ENCODE measurements at regions not wholly inside any gene's neighbourhood (a gene's known extent, or its start where the extent isn't known, plus 50 kb on each side); places are given as distances from the start of the nearest gene placed in this dataset.
"Not testable (repeated sequence)": the region's sequence is repeated elsewhere in the genome, so short reads cannot be mapped to it uniquely, and the experiment has no call there.

GRCh38 chr5:71343994-71344393, 111.5 kb upstream of the BDP1 start:
- H3K27ac Mint-ChIP-seq; H3K4me1 Mint-ChIP-seq; H3K36me3 ChIP-seq; H4K20me1 ChIP-seq (ENCODE audit: low read depth); DNase-seq (ENCODE audit: low spot score); H3K9me3 Mint-ChIP-seq; H3K27me3 Mint-ChIP-seq (ENCODE audit: insufficient read depth, low read depth); H3K4me3 Mint-ChIP-seq; H3K4me1 ChIP-seq; H2AFZ ChIP-seq (replicated peaks); H3K27ac ChIP-seq; H3K27me3 ChIP-seq; H3F3A ChIP-seq (ENCODE audit: low read depth); H3K4me3 ChIP-seq; H3K36me3 Mint-ChIP-seq; H3K9me3 ChIP-seq (ENCODE audit: low read depth); H3K4me2 ChIP-seq; H3K79me2 ChIP-seq (ENCODE audit: low read depth); H3K9ac ChIP-seq: not testable (repeated sequence)

DNA sequence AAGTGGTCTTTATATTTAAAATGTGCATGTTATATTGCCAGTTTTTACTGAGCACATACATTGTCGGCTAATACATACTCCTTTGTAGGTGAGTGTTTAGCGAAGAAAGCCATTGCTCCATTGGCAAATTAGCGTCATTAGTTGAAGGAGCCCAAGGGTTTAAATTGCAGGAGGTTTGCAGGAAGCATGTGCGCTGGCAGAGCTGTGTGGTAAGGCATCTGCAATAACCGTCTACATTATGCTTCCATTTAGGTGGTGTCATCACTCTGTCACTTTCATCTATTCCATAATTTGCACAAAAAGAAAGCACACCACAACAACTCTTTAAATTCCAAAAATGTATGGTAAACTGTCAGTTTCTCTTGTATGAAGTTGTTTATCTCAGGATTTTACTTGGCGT, 82.8 kb upstream of the BDP1 start:
- not testable (repeated sequence) for H3K27me3 Mint-ChIP-seq (ENCODE audit: insufficient read depth, low read depth); H3K4me2 ChIP-seq; H3K4me3 Mint-ChIP-seq; DNase-seq (ENCODE audit: low spot score); H3K9me3 Mint-ChIP-seq; H3K9ac ChIP-seq; H3F3A ChIP-seq (ENCODE audit: low read depth); H3K27ac ChIP-seq; H4K20me1 ChIP-seq (ENCODE audit: low read depth); H3K9me3 ChIP-seq (ENCODE audit: low read depth); H3K36me3 ChIP-seq; H3K36me3 Mint-ChIP-seq; H2AFZ ChIP-seq (replicated peaks); H3K27ac Mint-ChIP-seq; H3K27me3 ChIP-seq; H3K79me2 ChIP-seq (ENCODE audit: low read depth); H3K4me1 ChIP-seq; H3K4me3 ChIP-seq
- peaks cover 10% of the 10 kb centered on the region for H3K4me1 Mint-ChIP-seq

DNA sequence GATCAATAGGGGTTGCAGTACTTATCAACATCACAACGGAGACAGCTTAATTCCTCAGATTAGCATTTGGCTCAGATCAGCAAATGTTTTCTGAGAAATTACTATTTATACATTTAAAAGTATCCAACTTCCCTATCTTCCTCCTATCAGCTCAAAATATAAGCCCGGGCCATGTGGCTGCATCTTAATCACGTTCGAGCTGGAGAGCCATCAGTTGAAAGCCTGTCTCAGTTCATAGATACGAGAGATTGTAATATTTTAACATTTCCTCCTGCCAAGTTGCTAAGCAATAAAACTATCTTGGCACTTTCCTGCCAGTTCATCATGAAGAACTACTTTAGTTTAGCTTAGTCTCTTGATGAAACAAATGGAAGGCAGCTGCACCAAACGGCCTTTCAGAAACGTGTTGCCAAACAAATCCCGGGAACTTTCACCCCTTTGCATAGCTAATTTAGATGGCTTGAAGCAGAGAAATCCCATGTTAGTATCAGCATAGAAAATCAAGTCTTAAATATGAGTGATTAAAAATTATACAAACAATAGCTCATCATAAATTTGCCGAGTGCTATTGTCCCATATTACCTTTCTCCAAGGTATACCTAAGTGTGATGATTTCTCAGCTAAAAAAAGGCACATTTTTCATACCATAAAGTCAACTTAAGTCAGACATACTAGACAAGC, 82.3 kb upstream of the BDP1 start:
- not testable (repeated sequence) for H3K4me2 ChIP-seq; H3K4me1 ChIP-seq; H3F3A ChIP-seq (ENCODE audit: low read depth); DNase-seq (ENCODE audit: low spot score); H3K27ac ChIP-seq; H3K9me3 Mint-ChIP-seq; H3K9me3 ChIP-seq (ENCODE audit: low read depth); H3K4me3 Mint-ChIP-seq; H3K4me1 Mint-ChIP-seq; H3K36me3 ChIP-seq; H3K4me3 ChIP-seq; H3K27me3 ChIP-seq; H3K9ac ChIP-seq; H3K27me3 Mint-ChIP-seq (ENCODE audit: insufficient read depth, low read depth); H3K27ac Mint-ChIP-seq; H2AFZ ChIP-seq (replicated peaks); H3K79me2 ChIP-seq (ENCODE audit: low read depth); H4K20me1 ChIP-seq (ENCODE audit: low read depth); H3K36me3 Mint-ChIP-seq

- not testable (repeated sequence) for H3K4me1 Mint-ChIP-seq; H3K36me3 ChIP-seq; H3K4me2 ChIP-seq; H3K36me3 Mint-ChIP-seq; H4K20me1 ChIP-seq (ENCODE audit: low read depth); H3K4me3 ChIP-seq; DNase-seq (ENCODE audit: low spot score); H3K27ac ChIP-seq; H3K27me3 Mint-ChIP-seq (ENCODE audit: insufficient read depth, low read depth); H3K9me3 ChIP-seq (ENCODE audit: low read depth); H3K79me2 ChIP-seq (ENCODE audit: low read depth); H3K27ac Mint-ChIP-seq; H3K27me3 ChIP-seq; H3K9ac ChIP-seq; H2AFZ ChIP-seq (replicated peaks); H3K4me1 ChIP-seq; H3K9me3 Mint-ChIP-seq; H3K4me3 Mint-ChIP-seq; H3F3A ChIP-seq (ENCODE audit: low read depth)
Observed at GRCh38 chr5:71384204-71384603, 71.2 kb upstream of the BDP1 start.

GRCh38 chr5:71384706-71385105, 70.7 kb upstream of the BDP1 start:
- no peak overlapping the region for H3K4me3 Mint-ChIP-seq
- H3K4me3 ChIP-seq, result no peak overlapping the region
- TF ChIP-seq EZH2 (IDR thresholded peaks at IDR 0.05) (no peak), EZH2phosphoT487 (IDR thresholded peaks at IDR 0.05) (no peak)
- TF ChIP-seq, protein P1, sequence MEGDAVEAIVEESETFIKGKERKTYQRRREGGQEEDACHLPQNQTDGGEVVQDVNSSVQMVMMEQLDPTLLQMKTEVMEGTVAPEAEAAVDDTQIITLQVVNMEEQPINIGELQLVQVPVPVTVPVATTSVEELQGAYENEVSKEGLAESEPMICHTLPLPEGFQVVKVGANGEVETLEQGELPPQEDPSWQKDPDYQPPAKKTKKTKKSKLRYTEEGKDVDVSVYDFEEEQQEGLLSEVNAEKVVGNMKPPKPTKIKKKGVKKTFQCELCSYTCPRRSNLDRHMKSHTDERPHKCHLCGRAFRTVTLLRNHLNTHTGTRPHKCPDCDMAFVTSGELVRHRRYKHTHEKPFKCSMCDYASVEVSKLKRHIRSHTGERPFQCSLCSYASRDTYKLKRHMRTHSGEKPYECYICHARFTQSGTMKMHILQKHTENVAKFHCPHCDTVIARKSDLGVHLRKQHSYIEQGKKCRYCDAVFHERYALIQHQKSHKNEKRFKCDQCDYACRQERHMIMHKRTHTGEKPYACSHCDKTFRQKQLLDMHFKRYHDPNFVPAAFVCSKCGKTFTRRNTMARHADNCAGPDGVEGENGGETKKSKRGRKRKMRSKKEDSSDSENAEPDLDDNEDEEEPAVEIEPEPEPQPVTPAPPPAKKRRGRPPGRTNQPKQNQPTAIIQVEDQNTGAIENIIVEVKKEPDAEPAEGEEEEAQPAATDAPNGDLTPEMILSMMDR (IDR thresholded peaks at IDR 0.05), result no peak
- H3K36me3 Mint-ChIP-seq, result no peaks in the 10 kb centered on the region
- H3K4me1 Mint-ChIP-seq, result no peaks in the 10 kb centered on the region
- no peaks in the 10 kb centered on the region for H3K36me3 ChIP-seq
- H3K27ac ChIP-seq, result no peak overlapping the region
- no peak overlapping the region for H2AFZ ChIP-seq (replicated peaks)
- no peak overlapping the region for H3K27ac Mint-ChIP-seq
- H3K9me3 Mint-ChIP-seq, result peaks cover 2% of the 10 kb centered on the region
- no peak overlapping the region for H3K9ac ChIP-seq
- no peak for DNase-seq (ENCODE audit: low spot score)
- H3K9me3 ChIP-seq (ENCODE audit: low read depth), result no peaks in the 10 kb centered on the region
- no peaks in the 10 kb centered on the region for H3K27me3 ChIP-seq
- no peaks in the 10 kb centered on the region for H4K20me1 ChIP-seq (ENCODE audit: low read depth)
- H3K27me3 Mint-ChIP-seq (ENCODE audit: insufficient read depth, low read depth), result no peaks in the 10 kb centered on the region
- H3K4me2 ChIP-seq, result no peak overlapping the region
- H3K79me2 ChIP-seq (ENCODE audit: low read depth), result no peaks in the 10 kb centered on the region
- H3F3A ChIP-seq (ENCODE audit: low read depth), result no peaks in the 10 kb centered on the region
- H3K4me1 ChIP-seq, result no peaks in the 10 kb centered on the region

- not testable (repeated sequence) for DNase-seq (ENCODE audit: low spot score); H3K36me3 ChIP-seq; H3F3A ChIP-seq (ENCODE audit: low read depth); H3K27ac Mint-ChIP-seq; H3K4me3 ChIP-seq; H2AFZ ChIP-seq (replicated peaks); H3K4me1 Mint-ChIP-seq; H3K9me3 Mint-ChIP-seq; H3K9me3 ChIP-seq (ENCODE audit: low read depth); H3K4me3 Mint-ChIP-seq; H3K27me3 Mint-ChIP-seq (ENCODE audit: insufficient read depth, low read depth); H3K27me3 ChIP-seq; H3K9ac ChIP-seq; H3K4me2 ChIP-seq; H3K4me1 ChIP-seq; H4K20me1 ChIP-seq (ENCODE audit: low read depth); H3K36me3 Mint-ChIP-seq; H3K27ac ChIP-seq; H3K79me2 ChIP-seq (ENCODE audit: low read depth)
Observed at GRCh38 chr5:71385208-71385607, 70.2 kb upstream of the BDP1 start.

DNA sequence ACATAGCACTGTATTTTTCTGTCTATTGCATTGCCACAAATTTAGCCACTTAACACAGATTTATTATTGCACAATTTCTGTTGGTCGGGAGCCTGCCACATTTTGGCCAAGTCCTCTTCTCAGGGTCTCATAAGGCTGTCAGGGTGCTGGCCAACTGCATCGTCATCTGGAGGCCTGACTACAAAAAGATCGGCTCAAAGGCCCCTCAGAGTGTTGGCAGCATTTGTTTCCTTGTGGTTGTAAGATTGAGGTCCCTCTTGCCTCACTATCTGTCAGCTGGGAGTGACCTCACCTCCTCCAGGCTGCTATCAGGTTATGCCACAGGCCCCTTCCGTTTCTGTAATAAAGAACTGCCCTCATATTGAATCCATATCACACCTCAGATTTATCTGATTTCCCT, 67.3 kb upstream of the BDP1 start:
- not testable (repeated sequence) for H3K27me3 ChIP-seq; DNase-seq (ENCODE audit: low spot score); H3K27me3 Mint-ChIP-seq (ENCODE audit: insufficient read depth, low read depth); H3K9me3 Mint-ChIP-seq; H3K27ac ChIP-seq; H3K79me2 ChIP-seq (ENCODE audit: low read depth); H3K4me2 ChIP-seq; H2AFZ ChIP-seq (replicated peaks); H3K4me3 Mint-ChIP-seq; H3K36me3 ChIP-seq; H3K9me3 ChIP-seq (ENCODE audit: low read depth); H3K4me1 ChIP-seq; H3K27ac Mint-ChIP-seq; H3K4me1 Mint-ChIP-seq; H3K4me3 ChIP-seq; H3K9ac ChIP-seq; H4K20me1 ChIP-seq (ENCODE audit: low read depth); H3K36me3 Mint-ChIP-seq; H3F3A ChIP-seq (ENCODE audit: low read depth)

Measured in neural progenitor cell (in vitro differentiated cells).